Stomach (tissue), 4 donors: ENCODE measurements at regions not wholly inside any gene's neighbourhood (a gene's known extent, or its start where the extent isn't known, plus 50 kb on each side); places are given as distances from the start of the nearest gene placed in this dataset.

ENCODE experiments used
- CTCF ChIP-seq, 7 experiments: fragments of 450-650 bp in 4 of 7; fragments of 200-600 bp in 3 of 7; sonication (generic) in 3 of 7; IDR thresholded peaks; one replicate each; pipeline ENCODE4 v1.5.1; 2016 to 2019; ENCODE audit warnings: antibody characterized with exemption in 7 of 7, control low read depth in 2 of 7, mild to moderate bottlenecking in 1 of 7
- EP300 ChIP-seq: sonication (generic); formaldehyde crosslinking; IDR thresholded peaks from one replicate; pipeline ENCODE4 v1.6.1; 2017; ENCODE audit warnings: antibody characterized with exemption
- POLR2A ChIP-seq, 4 donors: fragments of 450-650 bp; IDR thresholded peaks; one replicate each; pipeline ENCODE4 v1.6.1; 2016; ENCODE audit warnings: antibody characterized with exemption in 4 of 4, control low read depth in 2 of 4, mild to moderate bottlenecking in 1 of 4, moderate library complexity in 1 of 4
- POLR2AphosphoS5 ChIP-seq, 3 donors: sonication (generic); formaldehyde crosslinking; IDR thresholded peaks; one replicate each; pipeline ENCODE4 v1.6.1; 2016; ENCODE audit warnings: antibody characterized with exemption in 3 of 3

DNA sequence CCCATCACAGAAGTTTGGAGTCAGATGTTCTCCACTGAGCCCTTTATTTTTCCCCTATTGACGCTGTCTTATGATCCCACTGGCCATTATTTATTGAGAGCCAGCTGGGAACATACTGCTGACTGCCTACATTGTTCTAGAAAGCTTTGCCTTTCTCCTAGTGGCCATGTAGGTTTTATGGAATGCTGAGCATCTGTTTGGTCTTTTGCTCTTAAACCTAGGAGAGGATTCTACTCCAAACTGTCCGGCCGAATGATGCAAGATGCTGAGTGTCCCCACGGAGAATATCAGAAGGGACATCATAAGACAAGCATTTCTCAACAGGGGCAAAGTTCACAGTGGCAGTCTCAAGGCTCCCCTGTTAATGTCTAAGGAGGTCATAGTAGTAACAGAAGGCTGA, 171.4 kb downstream of the ARRDC4 start:
- TF ChIP-seq POLR2A (IDR thresholded peaks at IDR 0.05) (no peak), CTCF (IDR thresholded peaks at IDR 0.05) (no peak), POLR2AphosphoS5 (IDR thresholded peaks at IDR 0.05) (no peak), EP300 (no peak)
